ENCODE measurements at regions not wholly inside any gene's neighbourhood (a gene's known extent, or its start where the extent isn't known, plus 50 kb on each side); places are given as distances from the start of the nearest gene placed in this dataset.

GRCh38 chr22:47929073-47929472, 1166.6 kb downstream of the TBC1D22A start:
- Mint-ChIP-seq H3K4me3 (no peak overlapping the region), H3K36me3 (ENCODE audit: low read depth) (peaks cover 33% of the 10 kb centered on the region; the same call in 2 of the 3 replicates), H3K27me3 (ENCODE audit: insufficient read depth, low read depth, poor library complexity) (peaks cover 1% of the 10 kb centered on the region), H3K27ac (no peak overlapping the region), H3K4me1 (no peaks in the 10 kb centered on the region), H3K9me3 (peaks cover 97% of the 10 kb centered on the region)
- H3K4me1 ChIP-seq (ENCODE audit: insufficient read depth), result no peaks in the 10 kb centered on the region
- no peaks in the 10 kb centered on the region for H3F3A ChIP-seq (replicated peaks; ENCODE audit: low read depth)
- no peaks in the 10 kb centered on the region for H4K20me1 ChIP-seq (replicated peaks; ENCODE audit: insufficient read depth)
- no peak for DNase-seq (ENCODE audit: low spot score)
- H3K9me2 ChIP-seq (ENCODE audit: insufficient read depth), result no peaks in the 10 kb centered on the region
- no peak overlapping the region for H2AFZ ChIP-seq
- no peaks in the 10 kb centered on the region for H3K27me3 ChIP-seq (ENCODE audit: insufficient read depth)
- no peak for TF ChIP-seq ZNF114 (CRISPR knock-in tag; IDR thresholded peaks at IDR 0.05)
- TF ChIP-seq ZNF331 (CRISPR knock-in tag; IDR thresholded peaks at IDR 0.05; ENCODE audit: low read depth), result no peak
- TF ChIP-seq EZH2 (IDR thresholded peaks at IDR 0.05; ENCODE audit: low read depth, unreplicated experiment), result no peak
- TF ChIP-seq POLR2AphosphoS5 (IDR thresholded peaks at IDR 0.05; ENCODE audit: low read depth), result no peak
- TF ChIP-seq EZH2phosphoT487 (IDR thresholded peaks at IDR 0.05; ENCODE audit: unreplicated experiment), result no peak
- no peak for TF ChIP-seq ZNF462 (CRISPR knock-in tag; IDR thresholded peaks at IDR 0.05)
- TF ChIP-seq STAT1 (IDR thresholded peaks at IDR 0.05; ENCODE audit: unreplicated experiment), result no peak
- TF ChIP-seq JUNB (IDR thresholded peaks at IDR 0.05; ENCODE audit: unreplicated experiment), result no peak
- TF ChIP-seq ETS1 (IDR thresholded peaks at IDR 0.05), result no peak
- no peak for TF ChIP-seq REST (IDR thresholded peaks at IDR 0.05; ENCODE audit: unreplicated experiment)
- no peak for TF ChIP-seq CTCF (conservative IDR thresholded peaks at IDR 0.05; ENCODE audit: low read depth in 2 of 2)
- no peak for TF ChIP-seq NANOG (IDR thresholded peaks at IDR 0.05; ENCODE audit: borderline replicate concordance)
- no peak for ATAC-seq
- no peaks in the 10 kb centered on the region for H3K36me3 ChIP-seq (ENCODE audit: insufficient read depth)
- no peak overlapping the region for H3K27ac ChIP-seq (ENCODE audit: low read depth)
- no peaks in the 10 kb centered on the region for H3K79me2 ChIP-seq (replicated peaks; ENCODE audit: insufficient read depth)
- H3K4me2 ChIP-seq, result no peak overlapping the region
- H3K4me3 ChIP-seq, result no peak overlapping the region

All from GM23338 (cell line).